Neural cell (in vitro differentiated cells): ENCODE measurements at regions not wholly inside any gene's neighbourhood (a gene's known extent, or its start where the extent isn't known, plus 50 kb on each side); places are given as distances from the start of the nearest gene placed in this dataset.
"Not testable (repeated sequence)": the region's sequence is repeated elsewhere in the genome, so short reads cannot be mapped to it uniquely, and the experiment has no call there.

ENCODE experiments used
- H2AFZ ChIP-seq: fragments of 200-600, 300-800 bp; sonication (generic), shearing (Covaris generic); 2 replicates; pipeline ENCODE4 v1.6.0; 2014; ENCODE audit warnings: low read depth, mild to moderate bottlenecking, antibody characterized with exemption, low read length, moderate library complexity
- H3F3A ChIP-seq: fragments of 200-600 bp; shearing (Covaris generic); 2 replicates; pipeline ENCODE4 v1.6.1; 2016; ENCODE audit warnings: mild to moderate bottlenecking, moderate library complexity, mixed read lengths, antibody characterized with exemption, low read length; ENCODE audit not compliant: insufficient read depth, poor library complexity, severe bottlenecking
- H3K27ac ChIP-seq: fragments of 200-600, 300-800 bp; sonication (generic), shearing (Covaris generic); 2 replicates; pipeline ENCODE4 v1.5.1; 2014; ENCODE audit warnings: mild to moderate bottlenecking, low read length, moderate library complexity
- H3K27me3 ChIP-seq: fragments of 300-800, 200-600 bp; sonication (generic), shearing (Covaris generic); 2 replicates; pipeline ENCODE4 v1.6.0; 2014; ENCODE audit warnings: mild to moderate bottlenecking, low read depth, low read length, moderate library complexity; ENCODE audit not compliant: insufficient read depth
- H3K36me3 ChIP-seq: fragments of 300-800, 200-600 bp; sonication (generic), shearing (Covaris generic); 2 replicates; pipeline ENCODE4 v1.5.1; 2014; ENCODE audit warnings: mild to moderate bottlenecking, antibody characterized with exemption, low read length, moderate library complexity; ENCODE audit not compliant: insufficient read depth
- H3K4me2 ChIP-seq: fragments of 300-800, 200-600 bp; sonication (generic), shearing (Covaris generic); 2 replicates; pipeline ENCODE4 v1.6.0; 2014; ENCODE audit warnings: mild to moderate bottlenecking, low read length
- H3K4me3 ChIP-seq: fragments of 300-800, 200-600 bp; sonication (generic), shearing (Covaris generic); 2 replicates; pipeline ENCODE4 v1.5.1; 2014; ENCODE audit warnings: mild to moderate bottlenecking, low read length, moderate library complexity
- H3K79me2 ChIP-seq: fragments of 200-600 bp; shearing (Covaris generic); replicated peaks from 2 replicates; pipeline ENCODE4 v1.6.0; 2014; ENCODE audit warnings: mild to moderate bottlenecking, low read length, moderate library complexity; ENCODE audit not compliant: insufficient read depth
- H3K9ac ChIP-seq: fragments of 300-800, 200-600 bp; sonication (generic), shearing (Covaris generic); 2 replicates; pipeline ENCODE4 v1.6.1; 2016; ENCODE audit warnings: mild to moderate bottlenecking, low read length, mixed read lengths
- H3K9me2 ChIP-seq: fragments of 200-600 bp; shearing (Covaris generic); 2 replicates; pipeline ENCODE4 v1.6.1; 2016; ENCODE audit warnings: mild to moderate bottlenecking, low read length, mixed read lengths; ENCODE audit not compliant: insufficient read depth
- H3K9me3 ChIP-seq: fragments of 200-600, 300-800 bp; sonication (generic), shearing (Covaris generic); 2 replicates; pipeline ENCODE4 v1.6.1; 2016; ENCODE audit warnings: mild to moderate bottlenecking, mixed run types, low read length, moderate library complexity, mixed read lengths
- H4K20me1 ChIP-seq: fragments of 200-600 bp; shearing (Covaris generic); 2 replicates; pipeline ENCODE4 v1.6.1; 2016; ENCODE audit warnings: mild to moderate bottlenecking, mixed run types; ENCODE audit not compliant: insufficient read depth
- CTCF ChIP-seq: fragments of 450-650 bp; IDR thresholded peaks from 2 replicates; pipeline ENCODE4 v1.5.1; 2014; ENCODE audit warnings: antibody characterized with exemption, mild to moderate bottlenecking, moderate library complexity; ENCODE audit not compliant: poor library complexity, severe bottlenecking
- EP300 ChIP-seq: fragments of 450-650 bp; conservative IDR thresholded peaks from 2 replicates; pipeline ENCODE4 v1.6.1; 2014; ENCODE audit warnings: antibody characterized with exemption, mild to moderate bottlenecking, moderate library complexity; ENCODE audit not compliant: poor library complexity, severe bottlenecking
- EZH2 ChIP-seq: fragments of 200-600, 300-800 bp; shearing (Covaris generic), sonication (generic); IDR thresholded peaks from 2 replicates; pipeline ENCODE4 v1.6.1; 2014; ENCODE audit warnings: antibody characterized with exemption, low read length, borderline replicate concordance, mild to moderate bottlenecking; ENCODE audit not compliant: insufficient read depth, poor library complexity, severe bottlenecking
- MXI1 ChIP-seq: fragments of 450-650 bp; conservative IDR thresholded peaks from 2 replicates; pipeline ENCODE4 v1.6.1; 2014; ENCODE audit warnings: antibody characterized with exemption, mild to moderate bottlenecking; ENCODE audit not compliant: poor library complexity, severe bottlenecking
- POLR2AphosphoS5 ChIP-seq: IDR thresholded peaks from 2 replicates; pipeline ENCODE4 v1.6.1; 2012
- RAD21 ChIP-seq: fragments of 450-650 bp; conservative IDR thresholded peaks from 2 replicates; pipeline ENCODE4 v1.6.1; 2014; ENCODE audit warnings: antibody characterized with exemption, mild to moderate bottlenecking, moderate library complexity
- SMC3 ChIP-seq: fragments of 450-650 bp; conservative IDR thresholded peaks from 2 replicates; pipeline ENCODE4 v1.6.1; 2014; ENCODE audit warnings: antibody characterized with exemption, mild to moderate bottlenecking, moderate library complexity; ENCODE audit not compliant: poor library complexity
- TAF1 ChIP-seq: IDR thresholded peaks from 2 replicates; pipeline ENCODE4 v1.6.1; 2012; ENCODE audit warnings: low read depth
- TF ChIP-seq, protein P1 (sequence below): IDR thresholded peaks from 2 replicates; pipeline ENCODE4 v1.6.1; 2012; ENCODE audit warnings: borderline replicate concordance

- Histone ChIP-seq H3F3A (no peaks in the 10 kb centered on the region), H3K36me3 (no peaks in the 10 kb centered on the region), H3K9me3 (no peaks in the 10 kb centered on the region), H4K20me1 (no peaks in the 10 kb centered on the region), H3K4me2 (no peak overlapping the region), H3K4me3 (no peak overlapping the region), H3K27me3 (no peaks in the 10 kb centered on the region), H3K9ac (no peak overlapping the region), H3K27ac (no peak overlapping the region), H3K79me2 (no peaks in the 10 kb centered on the region), H3K9me2 (no peaks in the 10 kb centered on the region), H2AFZ (no peak overlapping the region)
- TF ChIP-seq CTCF: no peak
- TF ChIP-seq EP300: no peak
- no peak for TF ChIP-seq MXI1
- TF ChIP-seq EZH2: no peak
- TF ChIP-seq, protein P1, sequence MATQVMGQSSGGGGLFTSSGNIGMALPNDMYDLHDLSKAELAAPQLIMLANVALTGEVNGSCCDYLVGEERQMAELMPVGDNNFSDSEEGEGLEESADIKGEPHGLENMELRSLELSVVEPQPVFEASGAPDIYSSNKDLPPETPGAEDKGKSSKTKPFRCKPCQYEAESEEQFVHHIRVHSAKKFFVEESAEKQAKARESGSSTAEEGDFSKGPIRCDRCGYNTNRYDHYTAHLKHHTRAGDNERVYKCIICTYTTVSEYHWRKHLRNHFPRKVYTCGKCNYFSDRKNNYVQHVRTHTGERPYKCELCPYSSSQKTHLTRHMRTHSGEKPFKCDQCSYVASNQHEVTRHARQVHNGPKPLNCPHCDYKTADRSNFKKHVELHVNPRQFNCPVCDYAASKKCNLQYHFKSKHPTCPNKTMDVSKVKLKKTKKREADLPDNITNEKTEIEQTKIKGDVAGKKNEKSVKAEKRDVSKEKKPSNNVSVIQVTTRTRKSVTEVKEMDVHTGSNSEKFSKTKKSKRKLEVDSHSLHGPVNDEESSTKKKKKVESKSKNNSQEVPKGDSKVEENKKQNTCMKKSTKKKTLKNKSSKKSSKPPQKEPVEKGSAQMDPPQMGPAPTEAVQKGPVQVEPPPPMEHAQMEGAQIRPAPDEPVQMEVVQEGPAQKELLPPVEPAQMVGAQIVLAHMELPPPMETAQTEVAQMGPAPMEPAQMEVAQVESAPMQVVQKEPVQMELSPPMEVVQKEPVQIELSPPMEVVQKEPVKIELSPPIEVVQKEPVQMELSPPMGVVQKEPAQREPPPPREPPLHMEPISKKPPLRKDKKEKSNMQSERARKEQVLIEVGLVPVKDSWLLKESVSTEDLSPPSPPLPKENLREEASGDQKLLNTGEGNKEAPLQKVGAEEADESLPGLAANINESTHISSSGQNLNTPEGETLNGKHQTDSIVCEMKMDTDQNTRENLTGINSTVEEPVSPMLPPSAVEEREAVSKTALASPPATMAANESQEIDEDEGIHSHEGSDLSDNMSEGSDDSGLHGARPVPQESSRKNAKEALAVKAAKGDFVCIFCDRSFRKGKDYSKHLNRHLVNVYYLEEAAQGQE: no peak
- TF ChIP-seq SMC3: no peak
- no peak for TF ChIP-seq POLR2AphosphoS5
- no peak for TF ChIP-seq TAF1
- TF ChIP-seq RAD21: no peak
Observed at GRCh38 chr5:143521846-143522400, 118.4 kb upstream of the NR3C1 start.

- TF ChIP-seq MXI1 (no peak), CTCF (no peak), EZH2 (no peak), EP300 (no peak), TAF1 (no peak), RAD21 (no peak), SMC3 (no peak), POLR2AphosphoS5 (no peak)
- TF ChIP-seq, protein P1: no peak
- H3K4me3 ChIP-seq: no peak overlapping the region
- H3K79me2 ChIP-seq: no peaks in the 10 kb centered on the region
- no peak overlapping the region for H3K4me2 ChIP-seq
- H3K9me2 ChIP-seq: no peaks in the 10 kb centered on the region
- H3F3A ChIP-seq: no peaks in the 10 kb centered on the region
- no peaks in the 10 kb centered on the region for H3K27me3 ChIP-seq
- H4K20me1 ChIP-seq: no peaks in the 10 kb centered on the region
- no peaks in the 10 kb centered on the region for H3K9me3 ChIP-seq
- H2AFZ ChIP-seq: no peak overlapping the region
- no peak overlapping the region for H3K27ac ChIP-seq
- H3K36me3 ChIP-seq: no peaks in the 10 kb centered on the region
- H3K9ac ChIP-seq: no peak overlapping the region
Observed at GRCh38 chr5:143521141-143521540, 117.7 kb upstream of the NR3C1 start.

GRCh38 chr5:143519215-143519614 is 115.7 kb upstream of the NR3C1 start:
- not testable (repeated sequence) for H2AFZ ChIP-seq, H4K20me1 ChIP-seq, H3K4me3 ChIP-seq, H3K79me2 ChIP-seq, H3K4me2 ChIP-seq, H3K27ac ChIP-seq, H3K27me3 ChIP-seq, H3K36me3 ChIP-seq, H3F3A ChIP-seq, H3K9ac ChIP-seq, H3K9me3 ChIP-seq, H3K9me2 ChIP-seq
